ENCODE measurements at regions not wholly inside any gene's neighbourhood (a gene's known extent, or its start where the extent isn't known, plus 50 kb on each side); places are given as distances from the start of the nearest gene placed in this dataset.

DNA sequence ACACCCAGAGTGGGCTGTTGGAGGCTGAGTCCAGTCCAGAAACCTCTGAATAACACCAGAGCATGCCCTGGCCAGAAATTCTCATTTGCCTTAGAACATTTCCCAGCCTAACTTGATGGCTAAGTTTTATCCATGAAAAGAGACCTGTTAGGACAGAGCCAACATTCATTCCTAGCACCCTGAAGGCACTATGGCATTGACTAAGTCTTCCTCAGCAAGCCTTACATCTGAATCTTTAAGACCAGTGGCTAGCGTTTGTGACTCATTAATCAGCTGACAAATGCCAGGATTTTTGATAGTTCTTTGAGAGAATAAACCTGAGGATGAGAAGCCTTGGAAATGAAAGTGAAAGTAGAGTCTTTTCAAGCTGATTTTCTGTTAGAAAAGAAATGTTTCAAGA lies 1087.1 kb upstream of the ALCAM start:
- TF ChIP-seq, protein P1, sequence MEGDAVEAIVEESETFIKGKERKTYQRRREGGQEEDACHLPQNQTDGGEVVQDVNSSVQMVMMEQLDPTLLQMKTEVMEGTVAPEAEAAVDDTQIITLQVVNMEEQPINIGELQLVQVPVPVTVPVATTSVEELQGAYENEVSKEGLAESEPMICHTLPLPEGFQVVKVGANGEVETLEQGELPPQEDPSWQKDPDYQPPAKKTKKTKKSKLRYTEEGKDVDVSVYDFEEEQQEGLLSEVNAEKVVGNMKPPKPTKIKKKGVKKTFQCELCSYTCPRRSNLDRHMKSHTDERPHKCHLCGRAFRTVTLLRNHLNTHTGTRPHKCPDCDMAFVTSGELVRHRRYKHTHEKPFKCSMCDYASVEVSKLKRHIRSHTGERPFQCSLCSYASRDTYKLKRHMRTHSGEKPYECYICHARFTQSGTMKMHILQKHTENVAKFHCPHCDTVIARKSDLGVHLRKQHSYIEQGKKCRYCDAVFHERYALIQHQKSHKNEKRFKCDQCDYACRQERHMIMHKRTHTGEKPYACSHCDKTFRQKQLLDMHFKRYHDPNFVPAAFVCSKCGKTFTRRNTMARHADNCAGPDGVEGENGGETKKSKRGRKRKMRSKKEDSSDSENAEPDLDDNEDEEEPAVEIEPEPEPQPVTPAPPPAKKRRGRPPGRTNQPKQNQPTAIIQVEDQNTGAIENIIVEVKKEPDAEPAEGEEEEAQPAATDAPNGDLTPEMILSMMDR (IDR thresholded peaks at IDR 0.05; ENCODE audit: low read depth, low read length) = no peak
- TF ChIP-seq POLR2A (IDR thresholded peaks at IDR 0.05; ENCODE audit: extremely low read depth, insufficient read length) = no peak

Data from NB4 (cell line).